HS-5 (cell line): ENCODE measurements at regions not wholly inside any gene's neighbourhood (a gene's known extent, or its start where the extent isn't known, plus 50 kb on each side); places are given as distances from the start of the nearest gene placed in this dataset.

ENCODE experiments used
- DNase-seq: peaks from one replicate; pipeline ENCODE4 v3.0.0-alpha.2; 2012; ENCODE audit warnings: low read depth

DNA sequence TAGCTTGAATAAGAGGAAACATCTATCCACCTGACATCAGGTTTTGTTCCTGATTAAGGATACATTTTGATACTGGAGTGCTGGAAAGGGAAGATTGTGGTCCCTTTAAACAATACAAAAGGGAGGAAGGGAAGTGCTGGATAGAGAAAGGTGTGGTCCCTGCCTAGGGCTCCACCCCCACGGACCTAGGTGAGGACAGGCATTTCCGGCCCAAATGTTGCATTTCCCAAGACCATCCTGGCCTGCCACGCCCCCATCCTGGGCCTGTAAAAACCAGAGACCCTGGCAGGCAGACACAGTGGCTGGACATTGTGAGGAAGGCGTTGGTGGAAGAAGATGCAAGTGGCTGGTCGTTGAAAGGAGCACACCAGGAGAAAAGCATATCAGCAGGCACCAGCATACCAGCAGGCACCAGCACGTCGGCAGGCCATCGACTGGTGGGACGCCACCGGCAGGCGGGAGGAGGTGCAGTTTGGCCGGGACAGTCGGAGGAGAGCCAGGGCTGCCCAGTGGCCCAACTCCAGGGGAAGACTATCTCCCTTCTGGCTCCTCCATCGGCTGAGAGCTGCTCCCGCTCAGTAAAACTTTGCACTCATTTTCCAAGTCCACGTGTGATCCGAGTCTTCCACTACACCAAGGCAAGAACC lies 53.2 kb upstream of the AMN1 start:
- no peak for DNase-seq

DNA sequence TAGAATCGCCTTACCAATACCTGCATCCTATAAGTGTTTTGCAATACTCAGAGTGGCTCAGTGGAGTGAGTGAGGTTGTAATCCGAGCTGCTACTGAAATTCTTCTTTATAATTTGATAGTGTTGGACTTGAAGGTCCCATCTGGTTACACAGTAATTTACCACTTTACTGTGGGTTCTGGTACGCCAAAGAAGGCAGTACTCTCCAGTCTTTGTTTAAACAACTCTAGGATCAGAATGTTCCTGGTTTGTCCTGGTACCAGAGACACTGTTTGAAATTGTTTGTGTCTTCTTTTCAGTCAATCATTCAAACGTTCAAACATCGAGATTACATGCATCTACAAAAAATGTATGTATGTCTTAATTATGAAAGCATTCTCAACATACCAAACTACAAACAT lies 51.3 kb upstream of the AMN1 start:
- DNase-seq: no peak

DNA sequence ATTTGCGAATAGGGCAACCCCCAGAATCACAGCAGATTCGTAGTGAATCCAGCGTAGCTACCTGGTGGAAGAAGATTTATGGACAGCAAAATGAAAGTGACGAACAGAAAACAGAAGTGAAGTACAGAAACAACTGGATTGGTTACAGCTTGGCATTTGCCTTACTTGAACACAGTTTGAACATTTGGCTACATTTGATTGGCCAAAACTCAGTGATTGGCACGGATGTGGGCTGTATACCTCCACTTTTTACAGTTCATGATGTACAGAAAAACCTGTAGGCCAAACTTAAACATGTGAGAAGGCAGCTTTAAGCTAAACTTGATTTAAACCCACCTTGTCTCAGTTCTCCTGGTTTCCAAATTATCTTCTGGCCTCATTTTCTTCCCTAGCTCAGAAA lies 49.9 kb upstream of the AMN1 start:
- DNase-seq: no peak
